ENCODE measurements at regions not wholly inside any gene's neighbourhood (a gene's known extent, or its start where the extent isn't known, plus 50 kb on each side); places are given as distances from the start of the nearest gene placed in this dataset.

DNA sequence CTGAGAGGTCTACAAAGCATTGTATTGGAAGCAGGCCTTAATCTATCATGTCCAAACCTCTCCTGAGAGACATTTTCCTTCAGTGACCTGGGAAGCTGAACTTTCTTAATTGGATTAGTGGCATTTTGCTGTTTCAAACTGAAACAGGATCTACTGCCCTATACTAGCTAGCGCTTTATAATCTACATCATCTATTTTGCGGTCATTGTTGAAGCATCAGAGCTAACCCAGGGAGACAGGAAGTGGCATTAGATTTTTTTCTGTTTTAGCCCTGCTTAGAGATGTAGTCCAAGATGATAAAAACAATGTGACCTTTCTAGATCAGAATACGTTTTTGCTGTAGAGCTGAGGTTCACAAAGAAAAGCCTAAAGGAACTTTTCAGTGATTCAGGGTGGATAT is 147.4 kb upstream of the AGR3 start:
- Histone ChIP-seq H3K27me3 (ENCODE audit: control insufficient read depth in 1 of 2, insufficient read depth in 2 of 2, low read length in 2 of 2) (no peaks in the 10 kb centered on the region), H3K27ac (ENCODE audit: extremely low read length, insufficient read depth, low read length) (no peak overlapping the region), H3K4me2 (ENCODE audit: low read depth, low read length) (no peak overlapping the region), H3K9me3 (ENCODE audit: low read length) (no peaks in the 10 kb centered on the region), H3K9ac (ENCODE audit: insufficient read depth, low read depth, low read length) (no peak overlapping the region), H4K20me1 (ENCODE audit: insufficient read depth, low read length) (no peaks in the 10 kb centered on the region), H2AFZ (ENCODE audit: low read length) (no peak overlapping the region), H3K36me3 (replicated peaks in 1 of 2; ENCODE audit: control insufficient read depth in 1 of 2, insufficient read depth in 2 of 2, low read length in 2 of 2) (no peaks in the 10 kb centered on the region), H3K4me3 (replicated peaks in 1 of 3; ENCODE audit: insufficient read depth in 1 of 3, low read depth in 2 of 3, low read length in 3 of 3) (no peak overlapping the region), H3K79me2 (ENCODE audit: insufficient read depth, low read length) (no peaks in the 10 kb centered on the region), H3K4me1 (ENCODE audit: insufficient read depth, low read length) (peaks cover 6% of the 10 kb centered on the region; the same call in 1 of the 2 replicates)
- FAIRE-seq (no peak), DNase-seq (ENCODE audit: low spot score) (no peak), ATAC-seq (no peak)
- in situ Hi-C loops (cut with HindIII; ENCODE audit: extremely low pct_ligation_motif_present, low pct_unique_long_range_greater_than_20kb) (no loop called here), intact Hi-C loops (cut with micrococcal nuclease; ENCODE audit: unreplicated experiment) (no loop called here)
- POLR2A ChIA-PET: no interaction called here
- WGBS (ENCODE audit: low lambda C conversion rate): 95% methylated on average over 3 of the region's 3 CpGs
- BruUV-seq (replicated peaks): no TSS peak
- TF ChIP-seq PRMT3 (CRISPR knock-in tag; IDR thresholded peaks at IDR 0.05; ENCODE audit: borderline replicate concordance, low read depth): no peak
- TF ChIP-seq ZNF124 (CRISPR knock-in tag; IDR thresholded peaks at IDR 0.05): no peak
- TF ChIP-seq, protein P1, sequence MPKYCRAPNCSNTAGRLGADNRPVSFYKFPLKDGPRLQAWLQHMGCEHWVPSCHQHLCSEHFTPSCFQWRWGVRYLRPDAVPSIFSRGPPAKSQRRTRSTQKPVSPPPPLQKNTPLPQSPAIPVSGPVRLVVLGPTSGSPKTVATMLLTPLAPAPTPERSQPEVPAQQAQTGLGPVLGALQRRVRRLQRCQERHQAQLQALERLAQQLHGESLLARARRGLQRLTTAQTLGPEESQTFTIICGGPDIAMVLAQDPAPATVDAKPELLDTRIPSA (CRISPR knock-in tag; IDR thresholded peaks at IDR 0.05; ENCODE audit: borderline replicate concordance): no peak
- TF ChIP-seq, protein P2, sequence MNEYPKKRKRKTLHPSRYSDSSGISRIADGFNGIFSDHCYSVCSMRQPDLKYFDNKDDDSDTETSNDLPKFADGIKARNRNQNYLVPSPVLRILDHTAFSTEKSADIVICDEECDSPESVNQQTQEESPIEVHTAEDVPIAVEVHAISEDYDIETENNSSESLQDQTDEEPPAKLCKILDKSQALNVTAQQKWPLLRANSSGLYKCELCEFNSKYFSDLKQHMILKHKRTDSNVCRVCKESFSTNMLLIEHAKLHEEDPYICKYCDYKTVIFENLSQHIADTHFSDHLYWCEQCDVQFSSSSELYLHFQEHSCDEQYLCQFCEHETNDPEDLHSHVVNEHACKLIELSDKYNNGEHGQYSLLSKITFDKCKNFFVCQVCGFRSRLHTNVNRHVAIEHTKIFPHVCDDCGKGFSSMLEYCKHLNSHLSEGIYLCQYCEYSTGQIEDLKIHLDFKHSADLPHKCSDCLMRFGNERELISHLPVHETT (CRISPR knock-in tag; conservative IDR thresholded peaks at IDR 0.05): no peak
- no peak for TF ChIP-seq YEATS2 (CRISPR knock-in tag; IDR thresholded peaks at IDR 0.05; ENCODE audit: borderline replicate concordance)
- TF ChIP-seq GATAD1 (CRISPR knock-in tag; IDR thresholded peaks at IDR 0.05): no peak
- CTCF ChIA-PET (ENCODE audit: low intra/inter-chr PET ratio, low total read pairs): no interaction called here

DNA sequence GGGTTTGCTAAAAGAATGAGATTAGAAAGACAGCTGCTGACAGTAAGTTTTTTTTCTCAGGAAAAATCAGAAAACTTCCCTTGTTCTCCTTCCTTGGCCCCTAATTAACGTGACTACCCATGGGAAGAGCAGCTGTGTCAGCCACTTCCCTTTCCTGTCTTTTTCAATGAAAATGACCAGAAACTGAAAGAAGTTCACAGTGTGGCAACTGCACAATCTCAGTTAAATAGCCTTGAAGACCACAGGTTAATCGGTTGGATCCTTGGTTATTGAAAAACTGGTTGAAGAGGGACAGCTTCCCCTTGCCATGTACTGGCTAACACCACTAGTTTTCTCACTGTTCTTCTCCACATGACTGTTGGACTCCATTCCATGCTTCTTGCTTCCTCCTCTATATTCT is 148.8 kb upstream of the AGR3 start:
- H3K27ac ChIP-seq (ENCODE audit: extremely low read length, insufficient read depth, low read length): no peak overlapping the region
- ChIA-PET POLR2A (no interaction called here), CTCF (ENCODE audit: low intra/inter-chr PET ratio, low total read pairs) (no interaction called here)
- BruUV-seq (replicated peaks): no TSS peak
- H4K20me1 ChIP-seq (ENCODE audit: insufficient read depth, low read length): no peaks in the 10 kb centered on the region
- H3K27me3 ChIP-seq (ENCODE audit: control insufficient read depth in 1 of 2, insufficient read depth in 2 of 2, low read length in 2 of 2): no peaks in the 10 kb centered on the region
- WGBS (ENCODE audit: low lambda C conversion rate): 96% methylated on average over 2 of the region's 2 CpGs
- FAIRE-seq: no peak
- H3K4me3 ChIP-seq (replicated peaks in 1 of 3; ENCODE audit: insufficient read depth in 1 of 3, low read depth in 2 of 3, low read length in 3 of 3): no peak overlapping the region
- intact Hi-C loops (cut with micrococcal nuclease; ENCODE audit: unreplicated experiment) (no loop called here), in situ Hi-C loops (cut with HindIII; ENCODE audit: extremely low pct_ligation_motif_present, low pct_unique_long_range_greater_than_20kb) (no loop called here)
- no peak overlapping the region for H3K9ac ChIP-seq (ENCODE audit: insufficient read depth, low read depth, low read length)
- H2AFZ ChIP-seq (ENCODE audit: low read length): no peak overlapping the region
- no peaks in the 10 kb centered on the region for H3K9me3 ChIP-seq (ENCODE audit: low read length)
- H3K36me3 ChIP-seq (replicated peaks in 1 of 2; ENCODE audit: control insufficient read depth in 1 of 2, insufficient read depth in 2 of 2, low read length in 2 of 2): no peaks in the 10 kb centered on the region
- H3K4me1 ChIP-seq (ENCODE audit: insufficient read depth, low read length): peaks cover 6% of the 10 kb centered on the region; the same call in 1 of the 2 replicates
- no peak for ATAC-seq
- H3K4me2 ChIP-seq (ENCODE audit: low read depth, low read length): no peak overlapping the region
- no peak for DNase-seq (ENCODE audit: low spot score)
- H3K79me2 ChIP-seq (ENCODE audit: insufficient read depth, low read length): no peaks in the 10 kb centered on the region
- no peak for TF ChIP-seq ELF1 (CRISPR knock-in tag; IDR thresholded peaks at IDR 0.05)
- no peak for TF ChIP-seq DPF2 (CRISPR knock-in tag; IDR thresholded peaks at IDR 0.05; ENCODE audit: borderline replicate concordance, low read depth)
- TF ChIP-seq AGO1 (IDR thresholded peaks at IDR 0.05; ENCODE audit: low read depth, low read length, poor library complexity, severe bottlenecking): no peak
- TF ChIP-seq ZNF569 (CRISPR knock-in tag; IDR thresholded peaks at IDR 0.05; ENCODE audit: borderline replicate concordance): no peak
- TF ChIP-seq, protein P3, sequence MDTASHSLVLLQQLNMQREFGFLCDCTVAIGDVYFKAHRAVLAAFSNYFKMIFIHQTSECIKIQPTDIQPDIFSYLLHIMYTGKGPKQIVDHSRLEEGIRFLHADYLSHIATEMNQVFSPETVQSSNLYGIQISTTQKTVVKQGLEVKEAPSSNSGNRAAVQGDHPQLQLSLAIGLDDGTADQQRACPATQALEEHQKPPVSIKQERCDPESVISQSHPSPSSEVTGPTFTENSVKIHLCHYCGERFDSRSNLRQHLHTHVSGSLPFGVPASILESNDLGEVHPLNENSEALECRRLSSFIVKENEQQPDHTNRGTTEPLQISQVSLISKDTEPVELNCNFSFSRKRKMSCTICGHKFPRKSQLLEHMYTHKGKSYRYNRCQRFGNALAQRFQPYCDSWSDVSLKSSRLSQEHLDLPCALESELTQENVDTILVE (CRISPR knock-in tag; IDR thresholded peaks at IDR 0.05): no peak
- no peak for TF ChIP-seq NFKB2 (CRISPR knock-in tag; IDR thresholded peaks at IDR 0.05; ENCODE audit: borderline replicate concordance)
- TF ChIP-seq, protein P4, sequence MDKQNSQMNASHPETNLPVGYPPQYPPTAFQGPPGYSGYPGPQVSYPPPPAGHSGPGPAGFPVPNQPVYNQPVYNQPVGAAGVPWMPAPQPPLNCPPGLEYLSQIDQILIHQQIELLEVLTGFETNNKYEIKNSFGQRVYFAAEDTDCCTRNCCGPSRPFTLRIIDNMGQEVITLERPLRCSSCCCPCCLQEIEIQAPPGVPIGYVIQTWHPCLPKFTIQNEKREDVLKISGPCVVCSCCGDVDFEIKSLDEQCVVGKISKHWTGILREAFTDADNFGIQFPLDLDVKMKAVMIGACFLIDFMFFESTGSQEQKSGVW (CRISPR knock-in tag; IDR thresholded peaks at IDR 0.05; ENCODE audit: borderline replicate concordance): no peak
- no peak for TF ChIP-seq WIZ (CRISPR knock-in tag; IDR thresholded peaks at IDR 0.05)
- TF ChIP-seq ZNF558 (CRISPR knock-in tag; IDR thresholded peaks at IDR 0.05; ENCODE audit: borderline replicate concordance): no peak
- TF ChIP-seq SAP130 (CRISPR knock-in tag; IDR thresholded peaks at IDR 0.05; ENCODE audit: low read depth): no peak
- TF ChIP-seq MAFF (IDR thresholded peaks at IDR 0.05; ENCODE audit: low read depth, low read length): no peak

Data from HepG2 (cell line).